ENCODE measurements at regions not wholly inside any gene's neighbourhood (a gene's known extent, or its start where the extent isn't known, plus 50 kb on each side); places are given as distances from the start of the nearest gene placed in this dataset.

- TF ChIP-seq GTF3C2 (IDR thresholded peaks at IDR 0.05; ENCODE audit: borderline replicate concordance, extremely low read depth, insufficient read length), result no peak
- TF ChIP-seq ZBTB7A (IDR thresholded peaks at IDR 0.05; ENCODE audit: borderline replicate concordance, control insufficient read depth, low read depth, low read length), result no peak
- no peak for TF ChIP-seq ZNF280A (IDR thresholded peaks at IDR 0.05; ENCODE audit: low read depth, partially characterized antibody)
- TF ChIP-seq CREB3 (tag; conservative IDR thresholded peaks at IDR 0.05; ENCODE audit: low read depth), result no peak
- TF ChIP-seq NCOA4 (IDR thresholded peaks at IDR 0.05; ENCODE audit: partially characterized antibody), result no peak
- TF ChIP-seq E4F1 (CRISPR knock-in tag; IDR thresholded peaks at IDR 0.05; ENCODE audit: borderline replicate concordance), result no peak
- no peak for TF ChIP-seq UBTF (IDR thresholded peaks at IDR 0.05; ENCODE audit: borderline replicate concordance in 1 of 2, low read depth in 2 of 2, low read length in 2 of 2)
- peak; percentile 99 for TF ChIP-seq ZNF316 (IDR thresholded peaks at IDR 0.05)
- peak; percentile 91 for TF ChIP-seq MAFF (IDR thresholded peaks at IDR 0.05; ENCODE audit: low read length)
- peak; percentile 85 for TF ChIP-seq BACH1 (tag; IDR thresholded peaks at IDR 0.05)
- no peak for TF ChIP-seq BCLAF1 (IDR thresholded peaks at IDR 0.05; ENCODE audit: borderline replicate concordance in 1 of 2, control insufficient read depth in 1 of 2, low read depth in 2 of 2, low read length in 1 of 2)
These were observed 1067.8 kb upstream of the EDIL3 start (continued) for GRCh38 chr5:85452322-85453025.
